ENCODE measurements at regions not wholly inside any gene's neighbourhood (a gene's known extent, or its start where the extent isn't known, plus 50 kb on each side); places are given as distances from the start of the nearest gene placed in this dataset.

DNA sequence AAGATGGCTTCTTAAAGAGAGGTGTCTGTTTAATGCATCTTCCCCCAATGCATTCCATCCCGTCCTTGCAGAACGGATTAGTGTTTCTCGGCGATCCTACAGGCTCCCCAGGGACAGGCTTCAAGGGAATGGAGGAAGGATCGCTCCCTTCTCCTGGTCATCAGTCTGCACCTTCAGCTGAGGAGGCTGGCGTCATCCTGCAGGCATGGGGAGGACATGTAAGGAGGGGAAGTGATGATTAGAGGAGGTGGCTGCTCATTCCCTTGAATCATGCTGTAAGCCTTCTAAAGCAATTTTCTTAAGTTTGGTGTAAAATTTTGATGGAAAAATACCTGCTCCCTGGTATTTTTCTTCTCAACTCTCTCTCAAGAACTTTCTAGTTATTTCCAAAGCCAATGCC, 603.6 kb downstream of the NPHP4 start:
- DNase-seq (ENCODE audit: low spot score), result no peak
- TF ChIP-seq, protein P1, sequence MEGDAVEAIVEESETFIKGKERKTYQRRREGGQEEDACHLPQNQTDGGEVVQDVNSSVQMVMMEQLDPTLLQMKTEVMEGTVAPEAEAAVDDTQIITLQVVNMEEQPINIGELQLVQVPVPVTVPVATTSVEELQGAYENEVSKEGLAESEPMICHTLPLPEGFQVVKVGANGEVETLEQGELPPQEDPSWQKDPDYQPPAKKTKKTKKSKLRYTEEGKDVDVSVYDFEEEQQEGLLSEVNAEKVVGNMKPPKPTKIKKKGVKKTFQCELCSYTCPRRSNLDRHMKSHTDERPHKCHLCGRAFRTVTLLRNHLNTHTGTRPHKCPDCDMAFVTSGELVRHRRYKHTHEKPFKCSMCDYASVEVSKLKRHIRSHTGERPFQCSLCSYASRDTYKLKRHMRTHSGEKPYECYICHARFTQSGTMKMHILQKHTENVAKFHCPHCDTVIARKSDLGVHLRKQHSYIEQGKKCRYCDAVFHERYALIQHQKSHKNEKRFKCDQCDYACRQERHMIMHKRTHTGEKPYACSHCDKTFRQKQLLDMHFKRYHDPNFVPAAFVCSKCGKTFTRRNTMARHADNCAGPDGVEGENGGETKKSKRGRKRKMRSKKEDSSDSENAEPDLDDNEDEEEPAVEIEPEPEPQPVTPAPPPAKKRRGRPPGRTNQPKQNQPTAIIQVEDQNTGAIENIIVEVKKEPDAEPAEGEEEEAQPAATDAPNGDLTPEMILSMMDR (IDR thresholded peaks at IDR 0.05), result no peak
- ATAC-seq (ENCODE audit: low FRiP score), result no peak

DNA sequence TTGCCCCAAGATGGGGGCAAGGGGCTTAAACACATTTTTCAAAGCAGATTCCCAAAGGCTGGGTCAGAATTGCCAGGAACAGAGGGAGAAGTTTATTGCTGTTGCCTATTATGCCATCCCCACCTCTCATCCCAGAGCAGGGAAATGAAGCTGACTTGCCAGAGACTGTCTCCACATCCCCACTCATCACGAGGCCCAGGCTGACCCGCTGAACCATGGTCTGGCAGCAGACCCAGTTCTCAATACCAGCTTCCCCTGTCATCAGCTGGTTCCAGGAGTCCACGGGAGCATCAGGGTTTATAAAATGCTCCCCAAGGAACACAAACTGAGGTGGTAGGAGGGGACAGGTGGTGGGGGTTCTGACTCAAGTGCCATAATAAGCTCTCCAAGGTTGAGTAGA, 605.9 kb downstream of the NPHP4 start:
- no peak for DNase-seq (ENCODE audit: low spot score)
- ATAC-seq (ENCODE audit: low FRiP score), result no peak
- TF ChIP-seq, protein P1 (IDR thresholded peaks at IDR 0.05), result no peak

DNA sequence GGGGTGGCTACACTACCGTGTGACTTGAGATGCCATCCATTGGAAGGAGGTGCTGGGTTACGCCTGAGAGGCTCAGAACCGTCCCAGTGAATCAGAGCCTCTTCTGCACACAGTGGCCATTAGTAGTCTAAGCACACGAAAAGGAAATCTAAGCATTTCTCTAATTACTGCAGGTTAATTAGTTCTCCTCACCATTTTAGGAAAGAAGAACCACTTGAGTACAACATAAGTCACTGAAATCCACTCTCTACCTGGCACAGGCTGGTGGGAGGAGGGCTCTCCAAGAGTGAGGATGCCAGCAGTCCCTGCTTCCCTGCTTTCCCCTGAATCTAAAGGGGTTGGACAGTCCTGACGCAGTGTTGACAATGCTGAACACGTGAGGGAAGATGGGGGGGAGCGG, 606.3 kb downstream of the NPHP4 start:
- no peak for DNase-seq (ENCODE audit: low spot score)
- ATAC-seq (ENCODE audit: low FRiP score), result no peak
- TF ChIP-seq, protein P1 (IDR thresholded peaks at IDR 0.05), result no peak

DNA sequence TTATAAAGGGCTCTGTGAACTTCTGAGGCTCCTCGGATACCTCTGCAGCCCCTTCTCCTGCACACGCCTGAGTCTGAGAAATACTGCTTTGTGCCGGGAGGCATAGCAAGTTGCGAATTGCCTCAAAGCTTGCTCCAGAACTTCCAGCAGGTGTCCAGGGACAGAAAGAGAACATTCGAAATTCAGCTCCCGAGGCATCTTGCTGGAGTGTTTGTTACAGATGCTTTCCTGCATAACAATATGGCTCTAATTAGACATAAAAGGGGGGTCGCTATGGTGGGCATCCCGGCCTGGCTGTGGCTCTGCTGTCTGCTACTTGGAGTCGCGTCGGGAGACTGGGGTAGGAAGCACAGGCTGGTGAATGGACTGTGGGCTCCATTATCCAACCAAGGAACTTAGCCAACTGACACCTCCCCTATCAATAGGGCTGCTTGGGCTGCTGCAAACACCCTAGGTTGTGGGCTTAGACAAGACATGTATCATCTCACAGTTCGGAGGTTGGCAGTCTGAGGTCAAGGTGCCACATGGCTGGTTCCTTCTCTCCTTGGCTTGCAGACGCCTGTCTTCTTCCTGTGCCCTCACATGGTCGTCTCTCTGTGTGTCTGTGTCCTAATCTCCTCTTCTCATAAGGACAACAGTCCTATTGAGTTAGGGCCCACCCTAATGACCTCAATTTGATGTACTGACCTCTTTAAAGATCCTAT, 607.0 kb downstream of the NPHP4 start:
- no peak for DNase-seq (ENCODE audit: low spot score)
- TF ChIP-seq, protein P1 (IDR thresholded peaks at IDR 0.05), result no peak

DNA sequence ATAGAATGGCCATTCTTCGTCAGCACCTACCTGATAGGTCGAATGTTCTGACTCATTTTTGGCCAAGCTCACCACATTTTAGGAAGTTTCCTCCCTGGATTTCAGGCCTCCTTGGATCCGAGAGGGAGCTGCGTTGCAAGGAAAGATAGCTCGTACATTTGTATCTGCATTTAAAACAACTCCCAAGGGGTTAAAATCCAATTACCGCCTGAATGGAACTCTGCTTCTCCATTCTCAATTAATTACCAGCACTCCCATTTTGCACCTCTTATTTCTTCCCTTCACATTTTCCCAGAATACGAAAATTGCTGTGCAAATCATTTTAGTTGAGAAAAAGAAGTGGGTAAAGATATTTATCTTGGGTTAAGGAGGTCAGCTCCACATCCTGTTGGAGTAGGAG, 610.7 kb downstream of the NPHP4 start:
- no peak for DNase-seq (ENCODE audit: low spot score)
- TF ChIP-seq, protein P1 (IDR thresholded peaks at IDR 0.05), result no peak
- ATAC-seq (ENCODE audit: low FRiP score), result no peak

More for the DNA sequence above, 607.0 kb downstream of the NPHP4 start:
- no peak for ATAC-seq (ENCODE audit: low FRiP score)

DNA sequence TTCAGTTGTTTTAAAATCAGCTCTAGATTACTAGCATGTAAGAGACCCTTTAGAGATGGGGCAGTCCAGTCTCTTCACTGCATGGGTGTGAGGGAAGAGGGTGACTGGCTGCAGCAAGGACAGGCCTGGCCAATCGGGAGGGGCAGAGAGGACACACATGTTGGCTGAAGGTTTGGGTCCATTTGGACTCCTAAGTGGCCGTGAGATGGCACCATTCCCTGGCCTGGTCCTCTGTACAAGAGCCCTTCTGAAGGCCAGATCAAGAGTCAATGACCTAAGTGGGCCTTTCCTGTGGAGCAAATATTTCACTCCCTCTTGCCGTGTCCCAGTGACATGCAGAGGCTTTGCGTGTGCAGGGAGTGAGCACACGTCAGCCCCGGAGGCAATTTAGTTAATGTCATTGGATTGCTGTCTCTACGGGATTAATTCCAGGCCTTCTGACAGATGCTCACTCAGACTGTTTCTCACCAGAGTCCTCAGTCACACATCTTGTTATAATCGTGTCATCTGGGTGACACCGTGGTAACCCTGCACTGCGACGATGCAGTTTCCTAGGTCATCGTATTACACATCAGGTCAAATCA, 613.0 kb downstream of the NPHP4 start:
- DNase-seq (ENCODE audit: low spot score) (no peak), ATAC-seq (ENCODE audit: low FRiP score) (no peak)
- TF ChIP-seq, protein P1 (IDR thresholded peaks at IDR 0.05), result no peak

All from omental fat pad (tissue), 3 donors.